Kidney epithelial cell (primary cell): ENCODE measurements at regions not wholly inside any gene's neighbourhood (a gene's known extent, or its start where the extent isn't known, plus 50 kb on each side); places are given as distances from the start of the nearest gene placed in this dataset.
"Not testable (repeated sequence)": the region's sequence is repeated elsewhere in the genome, so short reads cannot be mapped to it uniquely, and the experiment has no call there.

Experiments used
- DNase-seq: peaks from one replicate; pipeline ENCODE4 v3.0.0-alpha.2; 2010; ENCODE audit warnings: low read depth
- H3K27me3 ChIP-seq: 2 replicates; pipeline ENCODE4 v1.6.0; 2011; ENCODE audit warnings: low read length; ENCODE audit not compliant: control insufficient read depth, insufficient read depth
- H3K36me3 ChIP-seq: 2 replicates; pipeline ENCODE4 v1.5.1; 2011; ENCODE audit warnings: low read length; ENCODE audit not compliant: control insufficient read depth, insufficient read depth
- H3K4me3 ChIP-seq: 2 replicates; pipeline ENCODE4 v1.5.1; 2011; ENCODE audit warnings: low read depth, mild to moderate bottlenecking, control low read depth, low read length
- CTCF ChIP-seq: IDR thresholded peaks from 2 replicates; pipeline ENCODE4 v1.5.1; 2011; ENCODE audit warnings: mild to moderate bottlenecking, moderate library complexity, low read length, control low read depth, inconsistent platforms; ENCODE audit not compliant: insufficient read depth, poor library complexity, severe bottlenecking

- Histone ChIP-seq H3K36me3 (no peaks in the 10 kb centered on the region), H3K27me3 (no peaks in the 10 kb centered on the region), H3K4me3 (no peak overlapping the region)
- TF ChIP-seq CTCF, result no peak
- DNase-seq, result no peak
Measured at GRCh38 chr3:18987862-18988447, 160.4 kb upstream of the KCNH8 start.

GRCh38 chr3:18987070-18987469, 161.2 kb upstream of the KCNH8 start:
- Histone ChIP-seq H3K4me3 (no peak overlapping the region), H3K36me3 (no peaks in the 10 kb centered on the region), H3K27me3 (no peaks in the 10 kb centered on the region)
- DNase-seq, result no peak
- TF ChIP-seq CTCF, result no peak

- no peak overlapping the region for H3K4me3 ChIP-seq
- DNase-seq, result no peak
- no peaks in the 10 kb centered on the region for H3K27me3 ChIP-seq
- no peak for TF ChIP-seq CTCF
- H3K36me3 ChIP-seq, result no peaks in the 10 kb centered on the region
Measured at GRCh38 chr3:18982920-18983319, 165.4 kb upstream of the KCNH8 start.

- H3K4me3 ChIP-seq, H3K36me3 ChIP-seq, DNase-seq, H3K27me3 ChIP-seq: not testable (repeated sequence)
Measured at GRCh38 chr3:18976102-18976501, 172.2 kb upstream of the KCNH8 start.

GRCh38 chr3:18968120-18968519, 180.2 kb upstream of the KCNH8 start:
- TF ChIP-seq CTCF, result no peak
- no peaks in the 10 kb centered on the region for H3K27me3 ChIP-seq
- H3K36me3 ChIP-seq, result no peaks in the 10 kb centered on the region
- no peak for DNase-seq
- no peak overlapping the region for H3K4me3 ChIP-seq

GRCh38 chr3:18965781-18966180, 182.5 kb upstream of the KCNH8 start:
- H3K4me3 ChIP-seq, result no peak overlapping the region
- H3K27me3 ChIP-seq, result no peaks in the 10 kb centered on the region
- no peak for DNase-seq
- no peaks in the 10 kb centered on the region for H3K36me3 ChIP-seq
- TF ChIP-seq CTCF, result no peak
